Sciatic nerve (tissue), 2 donors: ENCODE measurements at regions not wholly inside any gene's neighbourhood (a gene's known extent, or its start where the extent isn't known, plus 50 kb on each side); places are given as distances from the start of the nearest gene placed in this dataset.
"Not testable (repeated sequence)": the region's sequence is repeated elsewhere in the genome, so short reads cannot be mapped to it uniquely, and the experiment has no call there.

ENCODE experiments used
- ATAC-seq: fragments of 200-7000 bp; cut with Tn5 transposase; one replicate; pipeline ENCODE4 v1.9.1; 2020; ENCODE audit warnings: mild to moderate bottlenecking, moderate library complexity
- DNase-seq: peaks from one replicate; pipeline ENCODE4 v3.0.0-alpha.2; 2020; ENCODE audit warnings: low spot score
- intact Hi-C: fragments of 100-400 bp; cut with DNase I; formaldehyde crosslinking; loops from one replicate; pipeline ENCODE4 v1.14.2; 2022
- donor health status: DM: no; HTN: no; CAD: no.
- donor health status: DM: no; HTN: no; CAD: no.

- DNase-seq (no peak), ATAC-seq (no peak)
- intact Hi-C loops = no loop called here
Measured at GRCh38 chr10:45106236-45106856, 105.6 kb downstream of the ZNF22 start.

GRCh38 chr10:45111509-45111908 lies 110.8 kb downstream of the ZNF22 start:
- no peak for DNase-seq
- intact Hi-C loops = no loop called here
- ATAC-seq = no peak

- not testable (repeated sequence) for ATAC-seq
Measured at GRCh38 chr10:45117940-45118339, 117.2 kb downstream of the ZNF22 start.

GRCh38 chr10:45118929-45119328 lies 118.2 kb downstream of the ZNF22 start:
- DNase-seq (no peak), ATAC-seq (no peak)
- intact Hi-C loops = no loop called here

More at GRCh38 chr10:45117940-45118339, 117.2 kb downstream of the ZNF22 start:
- intact Hi-C loops, DNase-seq: not testable (repeated sequence)

- DNase-seq, intact Hi-C loops, ATAC-seq: not testable (repeated sequence)
Measured at GRCh38 chr10:45122180-45122860, 121.6 kb downstream of the ZNF22 start.

- intact Hi-C loops = no loop called here
- no peak for ATAC-seq
- DNase-seq = no peak
Measured at GRCh38 chr10:45135443-45136198, 134.9 kb downstream of the ZNF22 start.

- ATAC-seq (no peak), DNase-seq (no peak)
- intact Hi-C loops = no loop called here
Measured at GRCh38 chr10:45136256-45136655, 135.5 kb downstream of the ZNF22 start.

GRCh38 chr10:45144326-45145070 lies 143.8 kb downstream of the ZNF22 start:
- ATAC-seq (no peak), DNase-seq (no peak)
- intact Hi-C loops = no loop called here

GRCh38 chr10:45145143-45145542 lies 144.4 kb downstream of the ZNF22 start:
- DNase-seq, ATAC-seq, intact Hi-C loops: not testable (repeated sequence)

GRCh38 chr10:45147000-45147399 lies 146.3 kb downstream of the ZNF22 start:
- DNase-seq (no peak), ATAC-seq (no peak)
- intact Hi-C loops = no loop called here

GRCh38 chr10:45150997-45151396 lies 150.3 kb downstream of the ZNF22 start:
- no peak for DNase-seq
- ATAC-seq = no peak
- intact Hi-C loops = no loop called here

GRCh38 chr10:45151467-45152214 lies 150.9 kb downstream of the ZNF22 start:
- intact Hi-C loops = no loop called here
- DNase-seq = no peak
- no peak for ATAC-seq

- ATAC-seq = no peak
- no peak for DNase-seq
- intact Hi-C loops = no loop called here
Measured at GRCh38 chr10:45152726-45153125, 152.0 kb downstream of the ZNF22 start.

- intact Hi-C loops = no loop called here
- ATAC-seq (no peak), DNase-seq (no peak)
Measured at GRCh38 chr10:45154502-45154901, 153.8 kb downstream of the ZNF22 start.

- intact Hi-C loops = no loop called here
- ATAC-seq = no peak
- DNase-seq = no peak
Measured at GRCh38 chr10:45155784-45156183, 155.1 kb downstream of the ZNF22 start.

- DNase-seq (no peak), ATAC-seq (no peak)
- intact Hi-C loops = no loop called here
Measured at GRCh38 chr10:45160271-45160670, 155.1 kb downstream of the OR13A1 start.

- ATAC-seq (no peak), DNase-seq (no peak)
- intact Hi-C loops = no loop called here
Measured at GRCh38 chr10:45163315-45163975, 152.0 kb downstream of the OR13A1 start.

- intact Hi-C loops, DNase-seq, ATAC-seq: not testable (repeated sequence)
Measured at GRCh38 chr10:45175520-45176118, 139.8 kb downstream of the OR13A1 start.
